ENCODE measurements at regions not wholly inside any gene's neighbourhood (a gene's known extent, or its start where the extent isn't known, plus 50 kb on each side); places are given as distances from the start of the nearest gene placed in this dataset.
"Not testable (repeated sequence)": the region's sequence is repeated elsewhere in the genome, so short reads cannot be mapped to it uniquely, and the experiment has no call there.

GRCh38 chr6:37580176-37580955, 80.7 kb upstream of the CCDC167 start:
- DNase-seq, result no peak

DNA sequence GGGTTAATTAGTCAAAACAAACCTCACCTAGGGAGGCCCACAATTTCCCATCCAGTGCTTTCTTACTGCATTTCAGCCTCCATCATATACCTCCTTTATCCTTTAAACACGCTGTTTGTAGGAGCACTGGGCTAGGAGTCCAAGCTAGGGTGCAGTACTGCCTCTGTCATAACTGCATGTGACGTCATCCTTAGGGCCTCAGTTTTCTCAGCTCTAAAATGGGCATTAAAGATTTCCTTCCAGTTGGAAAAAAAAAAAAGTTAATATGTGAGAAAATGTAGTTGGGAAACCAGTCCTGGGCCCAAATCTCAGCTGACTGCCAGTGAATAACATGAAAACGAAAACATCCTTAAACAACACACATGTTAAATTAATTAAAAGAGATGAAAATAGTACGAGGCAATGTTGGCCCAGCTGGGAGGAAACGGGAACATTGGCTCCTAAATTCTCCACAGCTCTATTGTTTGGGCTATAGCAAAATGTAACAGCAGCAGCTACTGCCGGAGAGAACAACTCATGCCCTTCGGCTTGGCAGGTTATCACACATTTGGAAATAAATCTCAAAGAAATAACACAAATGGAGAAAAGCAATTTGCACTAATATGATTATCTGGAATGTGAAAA, 79.9 kb upstream of the CCDC167 start:
- no peak for DNase-seq

GRCh38 chr6:37578104-37578503, 78.4 kb upstream of the CCDC167 start:
- DNase-seq, result no peak

- DNase-seq, result no peak
These were observed 76.6 kb upstream of the CCDC167 start for GRCh38 chr6:37576336-37576737.

DNA sequence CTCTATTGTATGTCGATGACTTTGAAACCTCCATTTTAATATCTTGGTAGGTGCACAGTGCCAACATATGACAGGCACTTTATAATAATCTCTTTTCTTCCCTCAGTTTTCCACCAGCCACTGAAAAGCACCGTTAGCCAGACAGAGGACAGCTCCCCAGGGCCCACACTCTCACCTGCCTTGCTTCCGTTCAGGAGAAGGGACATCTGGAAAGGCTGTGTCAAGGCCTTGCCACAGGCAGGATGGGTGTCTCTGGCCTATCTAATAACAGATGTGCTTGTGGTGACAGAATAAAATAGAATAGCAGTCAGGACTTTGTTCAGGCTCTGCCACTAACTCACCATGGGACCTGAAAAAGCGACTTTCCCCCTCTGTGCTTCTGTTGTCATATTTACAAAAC, 75.5 kb upstream of the CCDC167 start:
- no peak for DNase-seq

GRCh38 chr6:37572334-37572733, 72.6 kb upstream of the CCDC167 start:
- no peak for DNase-seq

DNA sequence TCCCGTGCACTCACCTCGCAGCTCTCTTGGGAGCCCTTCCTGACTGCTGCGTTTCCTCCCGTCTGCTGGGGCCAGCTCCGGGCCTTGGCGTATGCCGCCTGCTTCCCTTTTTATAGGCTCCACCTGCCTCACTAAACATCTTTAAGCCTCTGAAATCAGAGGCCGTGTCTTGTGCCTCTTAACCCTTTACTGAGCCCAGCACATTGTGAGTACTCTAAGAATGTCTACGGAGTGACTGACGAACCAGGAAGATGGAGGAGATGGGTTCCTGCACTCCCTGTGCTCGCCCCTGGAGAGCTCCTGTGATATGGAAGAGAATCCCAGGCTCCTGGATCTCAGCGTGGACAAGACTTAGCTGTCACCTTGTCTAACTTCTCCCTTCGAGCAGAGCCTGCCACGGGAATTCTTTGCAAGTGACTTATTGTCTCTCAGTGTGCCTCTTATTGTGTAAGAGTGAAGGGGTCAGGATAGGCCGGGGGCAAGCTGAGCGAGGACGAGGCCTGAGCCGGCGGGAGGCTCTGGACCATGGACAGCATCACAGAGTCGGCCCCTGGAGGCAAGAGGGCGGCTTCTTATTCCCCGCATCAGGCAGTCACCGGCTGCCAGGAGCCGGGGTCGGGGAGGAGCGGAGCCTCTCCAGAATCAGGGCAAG, 70.9 kb upstream of the CCDC167 start:
- no peak for DNase-seq

DNA sequence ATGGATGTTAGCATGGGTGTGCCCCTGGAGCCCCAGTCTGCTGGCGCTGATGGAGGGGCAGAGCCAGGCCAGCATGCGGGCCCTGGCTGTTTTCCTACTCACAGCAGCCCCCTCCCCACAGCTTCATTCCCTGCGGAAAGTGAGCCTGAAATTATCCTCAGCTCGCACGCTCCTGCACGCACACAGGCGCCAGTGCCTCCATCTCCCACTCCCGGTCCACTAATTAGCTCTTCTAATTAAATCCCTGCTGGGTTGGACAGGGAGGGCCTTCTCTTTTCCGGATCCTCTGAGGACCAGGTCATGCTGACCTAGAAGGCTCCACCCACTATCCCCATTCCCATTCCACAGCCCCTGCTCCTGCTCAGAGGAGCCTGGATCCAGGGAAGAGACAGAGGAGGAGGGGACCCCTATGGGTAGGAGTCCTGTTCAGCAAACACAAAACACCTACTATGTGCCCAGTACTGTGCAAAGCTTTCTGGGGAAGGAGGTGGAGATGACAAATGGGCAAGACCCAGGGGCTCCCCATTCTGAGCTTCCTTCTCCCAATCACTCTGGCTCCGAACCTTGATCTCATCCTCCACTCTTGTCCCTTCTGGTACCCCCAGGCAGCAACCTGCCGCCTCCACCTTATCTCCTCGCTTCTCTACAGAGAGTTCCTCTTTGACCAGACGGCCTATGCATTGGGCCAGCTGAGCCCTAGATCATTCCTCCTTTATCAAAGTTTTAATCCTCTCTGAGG, 70.2 kb upstream of the CCDC167 start:
- DNase-seq, result no peak

GRCh38 chr6:37569317-37569716, 69.6 kb upstream of the CCDC167 start:
- no peak for DNase-seq

DNA sequence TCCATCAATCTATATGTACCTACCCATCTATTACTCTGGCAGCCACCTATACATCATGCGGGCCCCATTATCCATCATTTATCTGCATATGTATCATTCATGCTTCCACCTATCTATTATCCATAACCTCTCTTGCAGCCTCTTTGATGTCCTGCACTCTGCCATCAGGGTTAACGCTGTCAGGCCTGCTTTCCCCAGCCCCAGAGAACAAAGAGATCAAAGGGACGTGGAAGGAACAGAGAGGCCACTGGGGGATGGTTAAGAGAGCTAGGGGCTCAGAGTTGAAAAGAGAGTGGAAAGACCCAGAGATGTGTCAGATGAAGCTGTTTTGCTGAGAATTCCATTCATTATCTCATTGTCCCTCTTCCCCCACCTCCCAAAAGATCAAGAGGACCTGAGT, 67.3 kb upstream of the CCDC167 start:
- no peak for DNase-seq

- DNase-seq, result peak; percentile 70
These were observed 66.6 kb upstream of the CCDC167 start for GRCh38 chr6:37566111-37566949.

- peak; percentile 21 for DNase-seq
These were observed 65.8 kb upstream of the CCDC167 start for GRCh38 chr6:37565267-37566110.

DNA sequence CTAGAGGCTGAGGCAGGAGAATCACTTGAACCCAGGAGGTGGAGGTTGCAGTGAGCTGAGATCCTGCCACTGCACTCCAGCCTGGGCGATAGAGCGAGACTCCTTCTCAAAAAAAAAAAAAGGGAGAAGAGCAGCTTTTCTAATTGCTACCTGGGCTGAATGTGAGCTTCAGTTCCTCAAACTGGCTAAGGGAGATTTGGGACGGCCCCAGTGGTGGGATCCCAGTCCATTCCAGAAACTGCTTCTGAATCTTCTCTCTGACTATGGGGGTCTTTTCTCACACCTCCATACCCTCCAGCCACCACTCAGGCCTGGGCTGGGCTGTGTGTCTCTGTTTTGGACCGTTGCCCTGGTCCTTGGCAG, 63.2 kb upstream of the CCDC167 start:
- not testable (repeated sequence) for DNase-seq

DNA sequence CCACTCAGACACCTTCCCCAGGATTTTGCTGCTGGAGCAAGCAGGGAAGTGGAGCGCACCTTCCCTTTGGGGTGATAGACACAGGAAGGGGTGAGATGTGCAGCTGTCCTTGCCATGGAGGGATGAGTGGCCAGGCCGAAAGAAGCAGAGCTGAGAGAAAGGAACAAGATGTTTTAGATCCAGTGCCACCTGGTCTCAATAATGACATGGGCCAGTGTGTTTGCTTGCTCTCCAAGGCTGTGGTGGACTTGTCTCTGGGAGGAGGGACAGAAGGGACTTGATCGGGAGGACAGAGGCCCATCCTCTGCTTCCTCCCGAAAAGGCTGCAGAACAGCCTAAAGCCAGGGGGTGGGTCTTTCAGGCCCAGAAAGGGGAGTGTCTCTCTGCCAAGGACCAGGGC, 61.7 kb upstream of the CCDC167 start:
- DNase-seq, result no peak

DNA sequence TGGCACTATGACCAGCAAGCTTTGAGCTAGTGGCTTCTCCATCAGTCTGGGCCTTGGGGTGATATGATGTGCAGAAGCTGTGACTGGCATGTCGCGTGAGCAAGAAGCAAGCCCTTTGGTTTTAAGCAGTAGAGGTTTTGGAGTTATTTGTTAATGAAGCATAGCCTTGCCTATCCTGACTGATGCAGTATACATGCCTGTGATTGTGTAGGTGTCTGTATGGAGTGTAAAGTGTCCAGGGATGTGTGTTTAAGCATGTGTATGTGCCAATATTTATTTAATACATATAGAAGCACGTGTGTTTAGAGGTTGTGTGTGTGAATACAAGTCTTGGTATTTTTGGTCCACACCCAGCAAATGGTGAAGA, 61.0 kb upstream of the CCDC167 start:
- DNase-seq, result no peak

DNA sequence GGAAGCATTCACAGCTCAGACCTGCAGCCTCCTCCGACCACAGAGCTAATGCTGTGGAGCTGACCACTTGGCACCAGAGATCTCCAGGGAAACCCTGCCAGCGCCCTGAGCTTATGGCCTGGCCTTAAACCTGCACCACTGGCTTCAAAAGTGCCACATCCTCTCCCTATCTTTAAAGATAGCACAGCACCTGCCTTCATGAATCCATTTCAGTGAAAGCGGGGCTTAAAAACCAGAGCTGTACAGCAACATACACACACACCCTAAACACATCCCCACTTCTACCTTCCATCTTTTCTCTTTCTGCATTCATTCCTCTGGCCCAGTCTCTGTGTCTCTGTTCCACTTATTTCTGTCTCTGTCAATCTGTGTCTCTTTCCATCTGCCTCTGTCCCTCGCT, 59.8 kb upstream of the CCDC167 start:
- DNase-seq, result no peak

GRCh38 chr6:37559050-37559449, 59.4 kb upstream of the CCDC167 start:
- DNase-seq, result no peak

DNA sequence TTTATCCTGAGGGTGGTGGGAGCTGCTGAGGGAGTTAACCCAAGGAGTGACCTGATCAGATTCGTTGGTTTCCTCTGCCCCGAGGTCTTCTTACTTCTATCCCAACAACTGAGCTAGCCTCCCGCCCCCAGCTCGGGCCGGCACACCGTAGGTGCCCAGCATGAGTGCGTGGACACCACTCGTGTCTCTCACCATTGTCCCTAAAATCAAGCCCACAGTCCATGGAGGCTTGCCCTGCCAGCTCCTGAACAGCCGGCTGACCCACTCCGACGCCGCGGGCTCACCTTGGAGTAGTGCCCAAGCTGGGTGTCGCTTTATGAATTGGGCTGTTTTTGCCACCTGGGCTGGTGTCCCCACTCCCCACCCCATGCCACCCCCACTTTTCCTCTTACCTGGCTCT, 59.0 kb upstream of the CCDC167 start:
- no peak for DNase-seq

DNA sequence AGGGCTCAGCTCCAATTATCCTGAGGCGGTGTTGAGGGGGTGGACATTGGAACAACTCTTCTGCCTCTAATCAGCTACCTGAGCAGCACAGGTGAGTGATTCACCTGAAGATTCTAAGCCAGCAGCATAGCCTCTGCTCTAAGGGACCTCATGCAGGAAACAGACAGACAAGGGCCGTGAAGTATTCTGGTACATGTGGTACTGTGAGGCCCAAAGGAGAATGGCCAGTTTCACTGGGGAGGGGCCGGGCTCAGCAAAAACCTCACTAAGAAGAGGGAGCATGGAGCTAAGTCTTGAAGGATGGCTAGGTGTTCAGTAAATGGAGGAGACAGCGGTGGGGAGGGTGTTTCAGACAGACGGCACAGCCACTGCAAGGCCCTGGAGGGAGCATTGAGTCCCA, 58.5 kb upstream of the CCDC167 start:
- DNase-seq, result no peak

- no peak for DNase-seq
These were observed 58.0 kb upstream of the CCDC167 start for GRCh38 chr6:37557645-37558114.

DNA sequence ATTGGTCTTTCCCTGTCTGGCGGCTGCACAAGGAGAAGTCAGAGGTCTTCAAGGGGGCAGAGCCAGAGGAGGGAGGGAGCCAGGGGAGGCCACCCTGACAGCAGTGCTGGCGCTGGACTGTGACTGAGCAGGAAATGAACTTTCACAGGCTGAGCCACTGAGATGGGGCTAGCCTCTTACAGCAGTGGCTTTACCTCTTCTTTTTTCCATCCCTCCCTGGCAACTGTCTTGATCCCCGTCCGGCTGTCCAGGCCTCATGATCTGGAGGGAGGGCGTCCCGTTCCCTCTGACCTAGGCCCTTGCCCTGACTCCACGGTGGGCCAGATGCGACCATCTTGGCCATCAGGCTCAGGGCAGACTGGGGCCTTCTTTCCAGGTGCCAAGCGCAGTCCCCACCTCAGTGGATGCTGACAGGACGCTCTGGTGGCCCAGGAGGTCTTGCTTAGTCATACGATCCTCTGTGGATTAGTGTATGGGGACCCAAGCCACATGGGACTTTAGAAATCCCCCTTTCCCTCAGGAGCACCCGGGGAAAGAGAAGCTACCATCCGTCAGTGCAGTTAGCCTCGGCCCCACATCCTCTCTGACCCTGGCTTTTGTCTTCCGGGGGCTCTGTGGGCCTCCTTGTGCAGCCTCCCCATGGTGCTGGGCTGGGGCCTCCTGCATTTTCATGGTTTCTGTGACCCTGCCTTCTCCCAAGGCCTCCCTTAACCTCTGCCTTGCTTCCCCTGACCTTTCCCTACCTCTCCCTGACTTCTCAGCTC, 57.4 kb upstream of the CCDC167 start:
- no peak for DNase-seq

All from midbrain (tissue), 1 donor.